HG03103 (cell line): ENCODE measurements at regions not wholly inside any gene's neighbourhood (a gene's known extent, or its start where the extent isn't known, plus 50 kb on each side); places are given as distances from the start of the nearest gene placed in this dataset.
"Not testable (repeated sequence)": the region's sequence is repeated elsewhere in the genome, so short reads cannot be mapped to it uniquely, and the experiment has no call there.

Experiments
- ATAC-seq: cut with Tn5 transposase; IDR thresholded peaks from one replicate; pipeline ENCODE4 v1.9.1; 2021; ENCODE audit warnings: low read depth; ENCODE audit not compliant: unreplicated experiment

- no peak for ATAC-seq
These were observed 434.9 kb upstream of the RUNX1 start for GRCh38 chr21:35484032-35484431.

- no peak for ATAC-seq
These were observed 434.0 kb upstream of the RUNX1 start for GRCh38 chr21:35482933-35483662.

GRCh38 chr21:35482096-35482495 lies 433.0 kb upstream of the RUNX1 start:
- ATAC-seq: no peak

GRCh38 chr21:35481005-35481404 lies 431.9 kb upstream of the RUNX1 start:
- ATAC-seq: no peak

- no peak for ATAC-seq
These were observed 430.4 kb upstream of the RUNX1 start for GRCh38 chr21:35479529-35479928.

- ATAC-seq: no peak
These were observed 430.0 kb upstream of the RUNX1 start for GRCh38 chr21:35479065-35479448.

- no peak for ATAC-seq
These were observed 429.3 kb upstream of the RUNX1 start for GRCh38 chr21:35478161-35479064.

- ATAC-seq: no peak
These were observed 428.5 kb upstream of the RUNX1 start for GRCh38 chr21:35477622-35478021.

GRCh38 chr21:35476621-35477395 lies 427.7 kb upstream of the RUNX1 start:
- no peak for ATAC-seq

- ATAC-seq: no peak
These were observed 426.7 kb upstream of the RUNX1 start for GRCh38 chr21:35475762-35476161.

- ATAC-seq: no peak
These were observed 425.9 kb upstream of the RUNX1 start for GRCh38 chr21:35475009-35475408.

GRCh38 chr21:35473496-35473895 lies 424.4 kb upstream of the RUNX1 start:
- no peak for ATAC-seq

- no peak for ATAC-seq
These were observed 421.4 kb upstream of the RUNX1 start for GRCh38 chr21:35470522-35470921.

GRCh38 chr21:35469498-35469897 lies 420.4 kb upstream of the RUNX1 start:
- no peak for ATAC-seq

GRCh38 chr21:35468991-35469390 lies 419.9 kb upstream of the RUNX1 start:
- no peak for ATAC-seq

- no peak for ATAC-seq
These were observed 418.5 kb upstream of the RUNX1 start for GRCh38 chr21:35467566-35467965.

- ATAC-seq: not testable (repeated sequence)
These were observed 417.6 kb upstream of the RUNX1 start for GRCh38 chr21:35466681-35467080.

GRCh38 chr21:35465741-35466140 lies 416.6 kb upstream of the RUNX1 start:
- ATAC-seq: no peak

- no peak for ATAC-seq
These were observed 412.6 kb upstream of the RUNX1 start for GRCh38 chr21:35461700-35462099.

GRCh38 chr21:35460441-35460840 lies 411.3 kb upstream of the RUNX1 start:
- no peak for ATAC-seq

GRCh38 chr21:35458405-35458804 lies 409.3 kb upstream of the RUNX1 start:
- no peak for ATAC-seq
